ENCODE measurements at regions not wholly inside any gene's neighbourhood (a gene's known extent, or its start where the extent isn't known, plus 50 kb on each side); places are given as distances from the start of the nearest gene placed in this dataset.
"Not testable (repeated sequence)": the region's sequence is repeated elsewhere in the genome, so short reads cannot be mapped to it uniquely, and the experiment has no call there.

GRCh38 chr5:104612005-104612404 is 1049.4 kb upstream of the NUDT12 start:
- DNase-seq (ENCODE audit: low read depth in 2 of 2), result no peak

GRCh38 chr5:104611135-104611767 is 1048.7 kb upstream of the NUDT12 start:
- no peak for DNase-seq (ENCODE audit: low read depth in 2 of 2)

- DNase-seq (ENCODE audit: low read depth in 2 of 2), result no peak
Measured at GRCh38 chr5:104606258-104606829, 1043.8 kb upstream of the NUDT12 start.

- no peak for DNase-seq (ENCODE audit: low read depth in 2 of 2)
Measured at GRCh38 chr5:104599726-104600125, 1037.1 kb upstream of the NUDT12 start.

- no peak for DNase-seq (ENCODE audit: low read depth in 2 of 2)
Measured at GRCh38 chr5:104598285-104598684, 1035.7 kb upstream of the NUDT12 start.

GRCh38 chr5:104594850-104595249 is 1032.3 kb upstream of the NUDT12 start:
- DNase-seq (ENCODE audit: low read depth in 2 of 2), result no peak

GRCh38 chr5:104576677-104577076 is 1014.1 kb upstream of the NUDT12 start:
- DNase-seq (ENCODE audit: low read depth in 2 of 2), result no peak

- no peak for DNase-seq (ENCODE audit: low read depth in 2 of 2)
Measured at GRCh38 chr5:104573949-104574709, 1011.5 kb upstream of the NUDT12 start.

- DNase-seq (ENCODE audit: low read depth in 2 of 2), result no peak
Measured at GRCh38 chr5:104569621-104570020, 1007.0 kb upstream of the NUDT12 start.

GRCh38 chr5:104564530-104564929 is 1001.9 kb upstream of the NUDT12 start:
- no peak for DNase-seq (ENCODE audit: low read depth in 2 of 2)

GRCh38 chr5:104556957-104557356 is 994.4 kb upstream of the NUDT12 start:
- DNase-seq (ENCODE audit: low read depth in 2 of 2), result no peak

GRCh38 chr5:104551628-104552027 is 989.0 kb upstream of the NUDT12 start:
- DNase-seq (ENCODE audit: low read depth in 2 of 2), result no peak

GRCh38 chr5:104546871-104547270 is 984.3 kb upstream of the NUDT12 start:
- not testable (repeated sequence) for DNase-seq (ENCODE audit: low read depth in 2 of 2)

GRCh38 chr5:104541141-104541785 is 978.7 kb upstream of the NUDT12 start:
- DNase-seq (ENCODE audit: low read depth in 2 of 2), result no peak

- no peak for DNase-seq (ENCODE audit: low read depth in 2 of 2)
Measured at GRCh38 chr5:104540448-104540847, 977.9 kb upstream of the NUDT12 start.

- no peak for DNase-seq (ENCODE audit: low read depth in 2 of 2)
Measured at GRCh38 chr5:104539618-104540350, 977.2 kb upstream of the NUDT12 start.

- no peak for DNase-seq (ENCODE audit: low read depth in 2 of 2)
Measured at GRCh38 chr5:104538734-104539133, 976.1 kb upstream of the NUDT12 start.

GRCh38 chr5:104533498-104533897 is 970.9 kb upstream of the NUDT12 start:
- DNase-seq (ENCODE audit: low read depth in 2 of 2), result no peak

GRCh38 chr5:104526866-104527265 is 964.3 kb upstream of the NUDT12 start:
- no peak for DNase-seq (ENCODE audit: low read depth in 2 of 2)

- DNase-seq (ENCODE audit: low read depth in 2 of 2), result no peak
Measured at GRCh38 chr5:104513640-104514072, 951.1 kb upstream of the NUDT12 start.

- DNase-seq (ENCODE audit: low read depth in 2 of 2), result no peak
Measured at GRCh38 chr5:104513121-104513602, 950.6 kb upstream of the NUDT12 start.

All from stimulated activated CD4-positive, alpha-beta T cell treated with anti-CD3 and anti-CD28 coated beads, Interleukin-12 subunit alpha, Interleukin-12 subunit beta, amount 100 ng/mL, for 24 hours (primary cell).